SK-N-SH treated with all-trans-retinoic acid at 6 μM for 48 hours (cell line): ENCODE measurements at regions not wholly inside any gene's neighbourhood (a gene's known extent, or its start where the extent isn't known, plus 50 kb on each side); places are given as distances from the start of the nearest gene placed in this dataset.
"Not testable (repeated sequence)": the region's sequence is repeated elsewhere in the genome, so short reads cannot be mapped to it uniquely, and the experiment has no call there.

Source experiments
- ATAC-seq: fragments of 200-7000 bp; cut with Tn5 transposase; 3 replicates; pipeline ENCODE4 v1.9.1; 2020; ENCODE audit warnings: mild to moderate bottlenecking, moderate library complexity
- ARNTL ChIP-seq: fragments of 450-650 bp; formaldehyde crosslinking; IDR thresholded peaks from 2 replicates; pipeline ENCODE4 v1.5.0; 2020; ENCODE audit warnings: low read depth, mild to moderate bottlenecking, moderate library complexity, borderline replicate concordance
- BACH2 ChIP-seq: fragments of 250-450 bp; sonication (Bioruptor Pico); IDR thresholded peaks from 2 replicates; pipeline ENCODE4 v1.9.0; 2021; ENCODE audit warnings: mild to moderate bottlenecking, borderline replicate concordance
- CSDC2 ChIP-seq: fragments of 250-450 bp; sonication (Bioruptor Pico); IDR thresholded peaks from 2 replicates; pipeline ENCODE4 v1.5.0; 2020; ENCODE audit warnings: mild to moderate bottlenecking, moderate library complexity
- GLIS3 ChIP-seq: fragments of 250-450 bp; sonication (Bioruptor Pico); IDR thresholded peaks from 2 replicates; pipeline ENCODE4 v1.5.0; 2020; ENCODE audit warnings: mild to moderate bottlenecking, moderate library complexity
- ISL1 ChIP-seq: fragments of 250-450 bp; sonication (Bioruptor Pico); IDR thresholded peaks from 2 replicates; pipeline ENCODE4 v2.1.2; 2022; ENCODE audit warnings: mild to moderate bottlenecking, moderate library complexity
- OSR1 ChIP-seq: fragments of 250-450 bp; sonication (Bioruptor Pico); IDR thresholded peaks from 2 replicates; pipeline ENCODE4 v1.8.0; 2022; ENCODE audit warnings: moderate library complexity, mild to moderate bottlenecking, inconsistent platforms
- PPARA ChIP-seq: fragments of 250-450 bp; sonication (Bioruptor Pico); IDR thresholded peaks from 2 replicates; pipeline ENCODE4 v1.5.0; 2020; ENCODE audit warnings: mild to moderate bottlenecking, borderline replicate concordance
- TCF4 ChIP-seq: fragments of 250-450 bp; sonication (Bioruptor Pico); IDR thresholded peaks from 2 replicates; pipeline ENCODE4 v1.8.0; 2021; ENCODE audit warnings: mild to moderate bottlenecking, moderate library complexity, borderline replicate concordance
- TOX ChIP-seq: fragments of 250-450 bp; sonication (Bioruptor Pico); IDR thresholded peaks from 2 replicates; pipeline ENCODE4 v1.8.0; 2021; ENCODE audit warnings: mild to moderate bottlenecking, moderate library complexity, borderline replicate concordance
- ZC3H10 ChIP-seq: fragments of 250-450 bp; sonication (Bioruptor Pico); IDR thresholded peaks from 2 replicates; pipeline ENCODE4 v1.5.1; 2021; ENCODE audit warnings: mild to moderate bottlenecking, moderate library complexity
- ZFP3 ChIP-seq: fragments of 250-450 bp; sonication (Bioruptor Pico); IDR thresholded peaks from 2 replicates; pipeline ENCODE4 v1.5.0; 2020; ENCODE audit warnings: mild to moderate bottlenecking, moderate library complexity
- ZFP30 ChIP-seq: fragments of 450-650 bp; formaldehyde crosslinking; IDR thresholded peaks from 2 replicates; pipeline ENCODE4 v1.5.0; 2022; ENCODE audit warnings: mild to moderate bottlenecking, moderate library complexity
- ZNF565 ChIP-seq: fragments of 450-650 bp; formaldehyde crosslinking; conservative IDR thresholded peaks from 2 replicates; pipeline ENCODE4 v1.5.0; 2020; ENCODE audit warnings: low read depth, mild to moderate bottlenecking, moderate library complexity
- ZNF70 ChIP-seq: fragments of 450-650 bp; formaldehyde crosslinking; IDR thresholded peaks from 2 replicates; pipeline ENCODE4 v1.5.0; 2020; ENCODE audit warnings: mild to moderate bottlenecking, moderate library complexity
- ZNF8 ChIP-seq: fragments of 450-650 bp; formaldehyde crosslinking; IDR thresholded peaks from 2 replicates; pipeline ENCODE4 v1.5.0; 2020; ENCODE audit warnings: mild to moderate bottlenecking, moderate library complexity
- TF ChIP-seq, protein P1 (sequence below): fragments of 250-450 bp; sonication (Bioruptor Pico); IDR thresholded peaks from 2 replicates; pipeline ENCODE4 v1.8.0; 2021; ENCODE audit warnings: low read depth, mild to moderate bottlenecking, moderate library complexity, borderline replicate concordance
- TF ChIP-seq, protein P2 (sequence below): fragments of 250-450 bp; sonication (Bioruptor Pico); IDR thresholded peaks from 2 replicates; pipeline ENCODE4 v1.5.1; 2021; ENCODE audit warnings: mild to moderate bottlenecking, moderate library complexity
- TF ChIP-seq, protein P3 (sequence below): fragments of 250-450 bp; sonication (Bioruptor Pico); IDR thresholded peaks from 2 replicates; pipeline ENCODE4 v1.5.0; 2020; ENCODE audit warnings: mild to moderate bottlenecking, moderate library complexity
- TF ChIP-seq, protein P4 (sequence below): fragments of 250-450 bp; sonication (Bioruptor Pico); IDR thresholded peaks from 2 replicates; pipeline ENCODE4 v1.8.0; 2020; ENCODE audit warnings: mild to moderate bottlenecking, moderate library complexity, borderline replicate concordance
- TF ChIP-seq, protein P5 (sequence below): fragments of 250-450 bp; sonication (Bioruptor Pico); IDR thresholded peaks from 2 replicates; pipeline ENCODE4 v1.5.1; 2020; ENCODE audit warnings: low read depth, mild to moderate bottlenecking, moderate library complexity

DNA sequence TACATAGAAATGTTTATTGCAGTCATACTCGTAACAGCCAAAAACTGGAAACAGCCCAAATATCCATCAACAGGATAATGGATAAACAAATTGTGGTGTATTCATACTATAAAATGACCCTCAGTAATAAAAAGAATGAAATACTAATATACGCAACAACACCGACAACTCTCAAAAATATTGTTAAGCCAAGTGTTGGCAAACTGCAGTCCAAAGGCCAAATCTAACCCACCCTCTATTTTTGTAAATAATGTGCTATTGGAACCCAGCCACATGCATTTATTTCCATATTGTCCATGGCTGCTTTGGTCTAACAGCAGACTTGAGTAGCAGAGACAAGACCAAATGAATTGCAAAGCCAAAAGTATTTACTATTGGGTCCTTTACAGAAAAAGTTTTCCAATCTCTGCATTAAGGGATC lies 151.0 kb downstream of the MREG start:
- ATAC-seq = no peak
- TF ChIP-seq ZFP30 (no peak), ARNTL (CRISPR knock-in tag) (no peak), OSR1 (CRISPR knock-in tag) (no peak), ZNF70 (CRISPR knock-in tag) (no peak), ZNF8 (CRISPR knock-in tag) (no peak)

DNA sequence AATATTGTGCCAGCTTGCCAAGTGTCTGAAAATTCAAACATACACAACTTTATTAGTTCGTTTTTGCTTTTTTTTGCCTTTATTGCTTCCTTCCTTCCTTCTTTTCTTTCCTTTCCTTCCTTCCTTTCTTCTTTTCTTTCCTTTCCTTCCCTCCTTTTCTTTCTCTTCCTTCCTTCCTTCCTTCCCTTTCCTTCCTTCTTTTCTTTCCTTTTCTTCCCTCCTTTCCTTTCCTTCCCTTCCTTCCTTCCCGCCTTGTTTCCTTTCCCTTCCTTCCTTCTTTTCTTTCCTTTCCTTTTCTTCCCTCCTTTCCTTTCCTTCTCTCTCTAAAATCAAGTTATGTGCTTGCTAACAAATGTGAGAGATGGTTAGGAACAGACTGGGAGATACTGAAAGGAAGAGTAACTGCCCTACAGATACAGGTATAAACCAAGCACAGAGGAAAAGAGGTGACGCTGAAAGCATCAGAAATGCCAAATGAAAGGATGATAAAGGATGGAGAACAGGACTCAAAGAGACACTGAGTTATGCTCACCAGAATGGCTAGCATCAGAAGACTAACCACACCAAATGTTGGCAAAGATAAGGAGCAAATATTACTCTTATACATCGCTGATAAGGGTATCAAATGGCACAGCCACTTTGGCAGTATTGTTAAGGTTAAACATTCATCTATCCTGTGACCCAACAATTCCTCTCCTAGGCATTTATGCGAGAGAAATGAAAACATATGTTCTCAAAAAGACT lies 151.6 kb downstream of the MREG start:
- ATAC-seq = no peak
- TF ChIP-seq ZFP30 (no peak), ARNTL (CRISPR knock-in tag) (no peak), TOX (no peak), ZNF565 (no peak), ISL1 (CRISPR knock-in tag) (no peak), PPARA (CRISPR knock-in tag) (no peak), CSDC2 (CRISPR knock-in tag) (no peak), TCF4 (CRISPR knock-in tag) (no peak), ZNF70 (CRISPR knock-in tag) (no peak), BACH2 (CRISPR knock-in tag) (no peak)
- TF ChIP-seq, protein P1, sequence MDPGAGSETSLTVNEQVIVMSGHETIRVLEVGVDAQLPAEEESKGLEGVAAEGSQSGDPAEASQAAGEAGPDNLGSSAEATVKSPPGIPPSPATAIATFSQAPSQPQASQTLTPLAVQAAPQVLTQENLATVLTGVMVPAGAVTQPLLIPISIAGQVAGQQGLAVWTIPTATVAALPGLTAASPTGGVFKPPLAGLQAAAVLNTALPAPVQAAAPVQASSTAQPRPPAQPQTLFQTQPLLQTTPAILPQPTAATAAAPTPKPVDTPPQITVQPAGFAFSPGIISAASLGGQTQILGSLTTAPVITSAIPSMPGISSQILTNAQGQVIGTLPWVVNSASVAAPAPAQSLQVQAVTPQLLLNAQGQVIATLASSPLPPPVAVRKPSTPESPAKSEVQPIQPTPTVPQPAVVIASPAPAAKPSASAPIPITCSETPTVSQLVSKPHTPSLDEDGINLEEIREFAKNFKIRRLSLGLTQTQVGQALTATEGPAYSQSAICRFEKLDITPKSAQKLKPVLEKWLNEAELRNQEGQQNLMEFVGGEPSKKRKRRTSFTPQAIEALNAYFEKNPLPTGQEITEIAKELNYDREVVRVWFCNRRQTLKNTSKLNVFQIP (CRISPR knock-in tag) = no peak
- TF ChIP-seq, protein P2, sequence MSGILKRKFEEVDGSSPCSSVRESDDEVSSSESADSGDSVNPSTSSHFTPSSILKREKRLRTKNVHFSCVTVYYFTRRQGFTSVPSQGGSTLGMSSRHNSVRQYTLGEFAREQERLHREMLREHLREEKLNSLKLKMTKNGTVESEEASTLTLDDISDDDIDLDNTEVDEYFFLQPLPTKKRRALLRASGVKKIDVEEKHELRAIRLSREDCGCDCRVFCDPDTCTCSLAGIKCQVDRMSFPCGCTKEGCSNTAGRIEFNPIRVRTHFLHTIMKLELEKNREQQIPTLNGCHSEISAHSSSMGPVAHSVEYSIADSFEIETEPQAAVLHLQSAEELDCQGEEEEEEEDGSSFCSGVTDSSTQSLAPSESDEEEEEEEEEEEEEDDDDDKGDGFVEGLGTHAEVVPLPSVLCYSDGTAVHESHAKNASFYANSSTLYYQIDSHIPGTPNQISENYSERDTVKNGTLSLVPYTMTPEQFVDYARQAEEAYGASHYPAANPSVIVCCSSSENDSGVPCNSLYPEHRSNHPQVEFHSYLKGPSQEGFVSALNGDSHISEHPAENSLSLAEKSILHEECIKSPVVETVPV = no peak
- TF ChIP-seq, protein P3, sequence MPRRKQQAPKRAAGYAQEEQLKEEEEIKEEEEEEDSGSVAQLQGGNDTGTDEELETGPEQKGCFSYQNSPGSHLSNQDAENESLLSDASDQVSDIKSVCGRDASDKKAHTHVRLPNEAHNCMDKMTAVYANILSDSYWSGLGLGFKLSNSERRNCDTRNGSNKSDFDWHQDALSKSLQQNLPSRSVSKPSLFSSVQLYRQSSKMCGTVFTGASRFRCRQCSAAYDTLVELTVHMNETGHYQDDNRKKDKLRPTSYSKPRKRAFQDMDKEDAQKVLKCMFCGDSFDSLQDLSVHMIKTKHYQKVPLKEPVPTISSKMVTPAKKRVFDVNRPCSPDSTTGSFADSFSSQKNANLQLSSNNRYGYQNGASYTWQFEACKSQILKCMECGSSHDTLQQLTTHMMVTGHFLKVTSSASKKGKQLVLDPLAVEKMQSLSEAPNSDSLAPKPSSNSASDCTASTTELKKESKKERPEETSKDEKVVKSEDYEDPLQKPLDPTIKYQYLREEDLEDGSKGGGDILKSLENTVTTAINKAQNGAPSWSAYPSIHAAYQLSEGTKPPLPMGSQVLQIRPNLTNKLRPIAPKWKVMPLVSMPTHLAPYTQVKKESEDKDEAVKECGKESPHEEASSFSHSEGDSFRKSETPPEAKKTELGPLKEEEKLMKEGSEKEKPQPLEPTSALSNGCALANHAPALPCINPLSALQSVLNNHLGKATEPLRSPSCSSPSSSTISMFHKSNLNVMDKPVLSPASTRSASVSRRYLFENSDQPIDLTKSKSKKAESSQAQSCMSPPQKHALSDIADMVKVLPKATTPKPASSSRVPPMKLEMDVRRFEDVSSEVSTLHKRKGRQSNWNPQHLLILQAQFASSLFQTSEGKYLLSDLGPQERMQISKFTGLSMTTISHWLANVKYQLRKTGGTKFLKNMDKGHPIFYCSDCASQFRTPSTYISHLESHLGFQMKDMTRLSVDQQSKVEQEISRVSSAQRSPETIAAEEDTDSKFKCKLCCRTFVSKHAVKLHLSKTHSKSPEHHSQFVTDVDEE (CRISPR knock-in tag) = no peak
- TF ChIP-seq, protein P4, sequence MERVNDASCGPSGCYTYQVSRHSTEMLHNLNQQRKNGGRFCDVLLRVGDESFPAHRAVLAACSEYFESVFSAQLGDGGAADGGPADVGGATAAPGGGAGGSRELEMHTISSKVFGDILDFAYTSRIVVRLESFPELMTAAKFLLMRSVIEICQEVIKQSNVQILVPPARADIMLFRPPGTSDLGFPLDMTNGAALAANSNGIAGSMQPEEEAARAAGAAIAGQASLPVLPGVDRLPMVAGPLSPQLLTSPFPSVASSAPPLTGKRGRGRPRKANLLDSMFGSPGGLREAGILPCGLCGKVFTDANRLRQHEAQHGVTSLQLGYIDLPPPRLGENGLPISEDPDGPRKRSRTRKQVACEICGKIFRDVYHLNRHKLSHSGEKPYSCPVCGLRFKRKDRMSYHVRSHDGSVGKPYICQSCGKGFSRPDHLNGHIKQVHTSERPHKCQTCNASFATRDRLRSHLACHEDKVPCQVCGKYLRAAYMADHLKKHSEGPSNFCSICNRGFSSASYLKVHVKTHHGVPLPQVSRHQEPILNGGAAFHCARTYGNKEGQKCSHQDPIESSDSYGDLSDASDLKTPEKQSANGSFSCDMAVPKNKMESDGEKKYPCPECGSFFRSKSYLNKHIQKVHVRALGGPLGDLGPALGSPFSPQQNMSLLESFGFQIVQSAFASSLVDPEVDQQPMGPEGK (CRISPR knock-in tag) = no peak

DNA sequence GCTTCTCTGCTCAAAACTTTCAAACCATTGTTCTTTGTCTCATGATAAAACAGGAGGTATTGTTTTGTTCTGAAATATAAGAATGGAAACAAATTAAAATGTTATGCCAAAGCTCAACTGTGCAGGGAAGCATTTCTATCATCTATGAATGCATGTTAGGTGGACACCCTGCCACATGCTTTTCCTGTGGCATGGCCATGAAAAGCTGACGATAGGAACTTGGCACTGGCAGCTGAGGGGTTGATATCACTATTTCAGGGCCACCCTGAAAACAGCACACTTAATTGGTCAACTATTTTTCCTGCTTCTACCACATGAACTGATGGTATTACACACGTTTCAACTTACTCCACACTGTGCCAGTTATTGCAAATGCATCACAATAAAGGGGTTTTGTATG lies 157.3 kb downstream of the MREG start:
- ATAC-seq = no peak
- TF ChIP-seq, protein P5, sequence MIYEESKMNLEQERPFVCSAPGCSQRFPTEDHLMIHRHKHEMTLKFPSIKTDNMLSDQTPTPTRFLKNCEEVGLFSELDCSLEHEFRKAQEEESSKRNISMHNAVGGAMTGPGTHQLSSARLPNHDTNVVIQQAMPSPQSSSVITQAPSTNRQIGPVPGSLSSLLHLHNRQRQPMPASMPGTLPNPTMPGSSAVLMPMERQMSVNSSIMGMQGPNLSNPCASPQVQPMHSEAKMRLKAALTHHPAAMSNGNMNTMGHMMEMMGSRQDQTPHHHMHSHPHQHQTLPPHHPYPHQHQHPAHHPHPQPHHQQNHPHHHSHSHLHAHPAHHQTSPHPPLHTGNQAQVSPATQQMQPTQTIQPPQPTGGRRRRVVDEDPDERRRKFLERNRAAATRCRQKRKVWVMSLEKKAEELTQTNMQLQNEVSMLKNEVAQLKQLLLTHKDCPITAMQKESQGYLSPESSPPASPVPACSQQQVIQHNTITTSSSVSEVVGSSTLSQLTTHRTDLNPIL (CRISPR knock-in tag) = no peak
- no peak for TF ChIP-seq ZFP3
- TF ChIP-seq ZC3H10 (CRISPR knock-in tag) = no peak
- TF ChIP-seq BACH2 (CRISPR knock-in tag) = no peak
- TF ChIP-seq, protein P1 (CRISPR knock-in tag) = no peak
- TF ChIP-seq PPARA (CRISPR knock-in tag) = no peak
- TF ChIP-seq ZNF70 (CRISPR knock-in tag) = no peak
- no peak for TF ChIP-seq CSDC2 (CRISPR knock-in tag)
- no peak for TF ChIP-seq OSR1 (CRISPR knock-in tag)
- no peak for TF ChIP-seq GLIS3 (CRISPR knock-in tag)
- TF ChIP-seq ZNF8 (CRISPR knock-in tag) = no peak
- TF ChIP-seq ISL1 (CRISPR knock-in tag) = no peak
- TF ChIP-seq ARNTL (CRISPR knock-in tag) = no peak
- TF ChIP-seq, protein P2 = no peak
- TF ChIP-seq ZFP30 = no peak
- TF ChIP-seq, protein P4 (CRISPR knock-in tag) = no peak
- TF ChIP-seq TCF4 (CRISPR knock-in tag) = no peak

DNA sequence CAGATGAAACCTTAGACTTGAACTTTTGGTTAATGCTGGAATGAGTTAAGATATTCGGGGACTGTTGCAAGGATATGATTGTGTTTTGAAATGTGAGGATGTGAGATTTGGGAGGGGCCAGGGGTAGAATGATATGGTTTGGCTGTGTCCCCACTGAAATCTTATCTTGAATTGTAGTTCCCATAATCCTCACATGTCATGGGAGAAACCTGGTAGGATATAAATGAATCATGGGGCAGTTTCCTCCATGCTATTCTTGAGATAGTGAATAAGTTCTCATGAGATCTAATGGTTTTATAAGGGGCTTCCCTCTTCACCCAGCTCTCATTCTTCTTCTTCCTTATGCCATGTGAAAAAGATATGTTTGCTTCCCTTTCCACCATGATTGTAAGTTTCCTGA lies 158.0 kb downstream of the MREG start:
- not testable (repeated sequence) for ATAC-seq
